A673 (cell line): ENCODE measurements at regions not wholly inside any gene's neighbourhood (a gene's known extent, or its start where the extent isn't known, plus 50 kb on each side); places are given as distances from the start of the nearest gene placed in this dataset.

ENCODE experiments used
- CTCF ChIP-seq: fragments of 300-800, 200-600 bp; sonication (generic); conservative IDR thresholded peaks from 2 replicates; pipeline ENCODE4 v1.5.1; 2017; ENCODE audit warnings: low read depth, mild to moderate bottlenecking, antibody characterized with exemption, low read length, moderate library complexity, mixed read lengths
- EZH2 ChIP-seq: fragments of 200-600 bp; sonication (generic); IDR thresholded peaks from 2 replicates; pipeline ENCODE4 v1.6.1; 2017; ENCODE audit warnings: borderline replicate concordance, low read depth, mild to moderate bottlenecking, mixed read lengths, antibody characterized with exemption, low read length; ENCODE audit not compliant: poor library complexity, severe bottlenecking

GRCh38 chr7:125555916-125556315 is 626.3 kb upstream of the POT1 start:
- TF ChIP-seq CTCF: no peak
- no peak for TF ChIP-seq EZH2
